Adrenal gland (tissue), 5 donors: ENCODE measurements at regions not wholly inside any gene's neighbourhood (a gene's known extent, or its start where the extent isn't known, plus 50 kb on each side); places are given as distances from the start of the nearest gene placed in this dataset.

Experiments used
- CTCF ChIP-seq, 6 experiments: fragments of 450-650 bp in 4 of 6; fragments of 200-600 bp in 2 of 6; sonication (generic) in 1 of 6; IDR thresholded peaks; 1 replicate in 5 of 6; 2 replicates in 1 of 6; pipeline versions ENCODE4 v1.5.1 to v1.8.0; 2016 to 2021; ENCODE audit warnings: antibody characterized with exemption in 6 of 6, mild to moderate bottlenecking in 2 of 6, moderate library complexity in 1 of 6
- POLR2A ChIP-seq, 2 donors: fragments of 450-650 bp; IDR thresholded peaks; one replicate each; pipeline ENCODE4 v1.6.1; 2017; ENCODE audit warnings: antibody characterized with exemption in 2 of 2, mild to moderate bottlenecking in 2 of 2, moderate library complexity in 1 of 2
- donor health status: DM: no; HTN: no; CAD: no.

- TF ChIP-seq CTCF (IDR thresholded peaks at IDR 0.05) (no peak), POLR2A (IDR thresholded peaks at IDR 0.05) (no peak)
Observed at GRCh38 chr3:72288955-72289691, 504.2 kb upstream of the PROK2 start.
